Mesothelial cell of epicardium (in vitro differentiated cells): ENCODE measurements at regions not wholly inside any gene's neighbourhood (a gene's known extent, or its start where the extent isn't known, plus 50 kb on each side); places are given as distances from the start of the nearest gene placed in this dataset.

ENCODE experiments used
- DNase-seq, 2 experiments: peaks; one replicate each; pipeline ENCODE4 v3.0.0; 2021; ENCODE audit warnings: low spot score in 2 of 2; ENCODE audit not compliant: unreplicated experiment in 2 of 2
- H3K27ac Mint-ChIP-seq: 2 replicates; pipeline ENCODE4 v1.8.0; 2021; ENCODE audit warnings: mixed read lengths
- H3K27me3 Mint-ChIP-seq: 2 replicates; pipeline ENCODE4 v1.8.0; 2021; ENCODE audit warnings: low read depth, mixed read lengths
- H3K36me3 Mint-ChIP-seq: 2 replicates; pipeline ENCODE4 v1.8.0; 2021; ENCODE audit warnings: mixed read lengths
- H3K4me1 Mint-ChIP-seq: 2 replicates; pipeline ENCODE4 v1.8.0; 2021; ENCODE audit warnings: mixed read lengths
- H3K4me3 Mint-ChIP-seq: 2 replicates; pipeline ENCODE4 v1.8.0; 2021; ENCODE audit warnings: mild to moderate bottlenecking, moderate library complexity, mixed read lengths
- H3K9me3 Mint-ChIP-seq: 2 replicates; pipeline ENCODE4 v1.8.0; 2021; ENCODE audit warnings: mixed read lengths
- TF ChIP-seq, protein P1 (sequence below): fragments of 200-600 bp; sonication (generic); IDR thresholded peaks from one replicate; pipeline ENCODE4 v1.5.0; 2021; ENCODE audit warnings: antibody characterized with exemption; ENCODE audit not compliant: unreplicated experiment

DNA sequence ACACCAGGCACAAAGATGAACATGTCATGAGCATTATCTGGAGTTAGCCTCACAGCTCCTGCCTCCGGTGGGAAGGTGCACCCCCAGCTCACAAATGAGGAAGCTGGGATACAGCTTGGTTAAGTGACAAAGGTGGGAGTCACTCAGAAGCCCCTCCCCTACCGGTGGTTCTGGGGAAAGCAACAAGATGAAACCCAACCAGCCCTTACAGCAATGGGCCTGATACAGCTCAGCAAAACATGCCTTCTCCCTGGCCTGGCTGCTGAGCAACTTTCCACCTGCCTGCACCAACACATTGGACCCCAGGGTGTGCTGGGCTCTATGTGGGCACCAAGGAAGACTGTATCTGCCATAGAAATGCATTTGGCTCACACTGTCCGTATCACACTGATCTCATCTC is 113.2 kb downstream of the GYPC start:
- Mint-ChIP-seq H3K36me3 (no peaks in the 10 kb centered on the region), H3K4me3 (no peak overlapping the region), H3K9me3 (no peaks in the 10 kb centered on the region), H3K4me1 (no peaks in the 10 kb centered on the region), H3K27me3 (peaks cover 73% of the 10 kb centered on the region), H3K27ac (no peak overlapping the region)
- TF ChIP-seq, protein P1, sequence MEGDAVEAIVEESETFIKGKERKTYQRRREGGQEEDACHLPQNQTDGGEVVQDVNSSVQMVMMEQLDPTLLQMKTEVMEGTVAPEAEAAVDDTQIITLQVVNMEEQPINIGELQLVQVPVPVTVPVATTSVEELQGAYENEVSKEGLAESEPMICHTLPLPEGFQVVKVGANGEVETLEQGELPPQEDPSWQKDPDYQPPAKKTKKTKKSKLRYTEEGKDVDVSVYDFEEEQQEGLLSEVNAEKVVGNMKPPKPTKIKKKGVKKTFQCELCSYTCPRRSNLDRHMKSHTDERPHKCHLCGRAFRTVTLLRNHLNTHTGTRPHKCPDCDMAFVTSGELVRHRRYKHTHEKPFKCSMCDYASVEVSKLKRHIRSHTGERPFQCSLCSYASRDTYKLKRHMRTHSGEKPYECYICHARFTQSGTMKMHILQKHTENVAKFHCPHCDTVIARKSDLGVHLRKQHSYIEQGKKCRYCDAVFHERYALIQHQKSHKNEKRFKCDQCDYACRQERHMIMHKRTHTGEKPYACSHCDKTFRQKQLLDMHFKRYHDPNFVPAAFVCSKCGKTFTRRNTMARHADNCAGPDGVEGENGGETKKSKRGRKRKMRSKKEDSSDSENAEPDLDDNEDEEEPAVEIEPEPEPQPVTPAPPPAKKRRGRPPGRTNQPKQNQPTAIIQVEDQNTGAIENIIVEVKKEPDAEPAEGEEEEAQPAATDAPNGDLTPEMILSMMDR: no peak
- no peak for DNase-seq

DNA sequence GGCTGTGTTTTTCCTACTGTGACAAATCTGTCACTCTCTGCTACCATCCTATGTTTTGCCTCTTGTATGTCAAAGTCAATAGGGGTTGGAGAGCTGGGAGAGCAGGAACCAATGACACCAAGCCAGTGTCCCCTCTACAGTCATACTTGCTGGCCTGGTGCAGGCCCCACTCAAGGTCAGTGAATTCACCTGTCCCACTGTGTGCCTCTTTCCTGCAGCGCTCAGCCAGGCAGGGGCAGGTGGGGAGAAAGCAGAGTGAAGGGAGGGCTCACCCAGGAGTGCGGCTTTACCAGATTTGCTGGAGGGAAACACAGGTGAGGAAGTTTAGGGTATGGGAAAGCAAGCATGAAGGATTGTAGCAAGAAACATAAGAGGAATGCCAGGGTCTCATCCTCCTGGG is 114.5 kb downstream of the GYPC start:
- no peaks in the 10 kb centered on the region for H3K9me3 Mint-ChIP-seq
- no peak overlapping the region for H3K4me3 Mint-ChIP-seq
- TF ChIP-seq, protein P1: no peak
- no peak for DNase-seq
- H3K27me3 Mint-ChIP-seq: peaks cover 73% of the 10 kb centered on the region
- H3K36me3 Mint-ChIP-seq: no peaks in the 10 kb centered on the region
- no peak overlapping the region for H3K27ac Mint-ChIP-seq
- no peaks in the 10 kb centered on the region for H3K4me1 Mint-ChIP-seq

DNA sequence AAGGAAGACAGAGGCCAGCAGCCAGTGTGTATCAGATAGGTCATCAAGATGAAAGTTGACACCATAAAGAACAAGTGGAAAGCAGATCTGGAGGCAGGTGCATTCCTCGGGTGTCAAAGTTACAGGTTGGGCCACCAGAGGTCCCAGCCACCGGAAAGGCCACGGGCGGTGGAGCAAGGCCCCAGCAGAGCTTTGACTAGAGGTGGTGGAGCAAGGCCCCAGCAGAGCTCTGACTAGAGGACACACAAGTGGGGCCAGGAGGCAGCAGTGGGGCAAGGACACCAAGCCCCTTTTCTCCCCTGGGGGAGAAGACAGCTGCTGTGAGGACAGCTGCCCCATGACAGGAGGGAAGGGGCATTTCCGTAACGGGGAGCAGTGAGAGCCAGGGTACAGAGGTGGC is 115.1 kb downstream of the GYPC start:
- Mint-ChIP-seq H3K4me3 (no peak overlapping the region), H3K9me3 (no peaks in the 10 kb centered on the region), H3K27me3 (peaks cover 74% of the 10 kb centered on the region), H3K36me3 (no peaks in the 10 kb centered on the region), H3K4me1 (no peaks in the 10 kb centered on the region), H3K27ac (no peak overlapping the region)
- TF ChIP-seq, protein P1: no peak
- DNase-seq: no peak

DNA sequence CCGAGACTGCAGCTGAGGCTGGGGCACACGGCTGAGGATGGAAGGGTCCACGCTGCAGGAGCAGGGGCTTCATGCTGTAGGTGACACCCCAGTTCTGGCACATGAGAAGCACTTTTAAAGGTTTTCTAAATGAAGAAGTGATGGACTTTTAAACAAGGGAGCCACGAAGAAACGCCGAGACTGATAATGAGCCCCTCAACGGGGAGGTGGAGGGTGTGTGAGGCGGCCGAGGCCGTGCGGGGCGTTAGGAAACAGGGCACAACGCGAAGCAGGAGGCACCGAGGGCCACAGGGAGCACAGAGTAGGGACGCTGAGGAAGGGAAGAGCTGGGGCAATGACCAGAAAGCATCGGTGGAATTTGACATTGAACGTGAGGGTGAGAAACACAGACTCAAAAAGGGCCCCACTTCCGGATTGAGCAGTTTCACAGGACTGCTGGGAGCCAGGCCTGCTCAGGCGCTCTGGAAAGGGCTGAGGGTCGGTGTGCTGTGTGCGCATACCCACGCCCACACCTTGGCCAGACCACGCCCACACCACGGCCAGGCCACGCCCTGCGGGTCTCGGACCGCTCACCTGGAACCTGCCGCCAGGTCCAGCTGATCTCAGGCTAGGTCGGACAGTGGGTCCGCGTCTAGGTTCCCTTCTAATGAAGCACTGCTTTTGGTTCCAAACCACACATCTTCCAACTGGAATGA is 115.7 kb downstream of the GYPC start:
- no peak overlapping the region for H3K27ac Mint-ChIP-seq
- H3K9me3 Mint-ChIP-seq: no peaks in the 10 kb centered on the region
- no peaks in the 10 kb centered on the region for H3K36me3 Mint-ChIP-seq
- H3K4me1 Mint-ChIP-seq: no peaks in the 10 kb centered on the region
- TF ChIP-seq, protein P1: no peak
- H3K27me3 Mint-ChIP-seq: peaks cover 71% of the 10 kb centered on the region
- no peak for DNase-seq
- no peak overlapping the region for H3K4me3 Mint-ChIP-seq

DNA sequence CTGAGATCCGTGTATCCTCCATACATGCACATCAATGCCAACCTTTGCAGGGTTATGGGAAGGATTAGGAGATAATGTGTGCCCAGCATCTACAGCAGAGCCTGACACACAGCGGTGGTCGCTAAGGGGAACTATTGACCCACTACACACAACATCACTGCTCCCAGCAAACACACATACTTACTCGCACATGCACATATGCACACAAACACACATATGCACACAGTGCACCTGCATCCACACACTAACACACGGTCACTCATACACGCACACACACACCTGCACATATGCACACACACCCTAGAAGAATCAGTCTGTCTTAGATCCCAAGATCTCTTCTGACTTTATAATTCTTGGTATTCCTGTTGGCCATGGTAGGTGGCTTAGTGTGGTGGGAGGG is 118.3 kb downstream of the GYPC start:
- H3K36me3 Mint-ChIP-seq: no peaks in the 10 kb centered on the region
- peaks cover 59% of the 10 kb centered on the region for H3K27me3 Mint-ChIP-seq

More for the DNA sequence above, 118.3 kb downstream of the GYPC start:
- TF ChIP-seq, protein P1: no peak
- no peak overlapping the region for H3K4me3 Mint-ChIP-seq
- no peak for DNase-seq
- H3K4me1 Mint-ChIP-seq: peaks cover 7% of the 10 kb centered on the region
- no peaks in the 10 kb centered on the region for H3K9me3 Mint-ChIP-seq
- H3K27ac Mint-ChIP-seq: no peak overlapping the region
